CD4-positive, alpha-beta T cell treated with Interleukin-6 for 4 hours (primary cell): ENCODE measurements at regions not wholly inside any gene's neighbourhood (a gene's known extent, or its start where the extent isn't known, plus 50 kb on each side); places are given as distances from the start of the nearest gene placed in this dataset.

ENCODE experiments used
- DNase-seq: peaks from one replicate; pipeline ENCODE4 v3.0.0-alpha.2; 2020; ENCODE audit warnings: mixed read lengths

- no peak for DNase-seq
These were observed 273.7 kb downstream of the SOX9 start for GRCh38 chr17:72394531-72394930.

- no peak for DNase-seq
These were observed 275.3 kb downstream of the SOX9 start for GRCh38 chr17:72396121-72396520.

GRCh38 chr17:72397223-72397667, 276.4 kb downstream of the SOX9 start:
- DNase-seq, result no peak

GRCh38 chr17:72397687-72398086, 276.9 kb downstream of the SOX9 start:
- no peak for DNase-seq

GRCh38 chr17:72399023-72399607, 278.3 kb downstream of the SOX9 start:
- DNase-seq, result no peak

- no peak for DNase-seq
These were observed 279.0 kb downstream of the SOX9 start for GRCh38 chr17:72399608-72400487.

GRCh38 chr17:72400488-72400827, 279.6 kb downstream of the SOX9 start:
- DNase-seq, result no peak

GRCh38 chr17:72400863-72401262, 280.0 kb downstream of the SOX9 start:
- no peak for DNase-seq

- DNase-seq, result no peak
These were observed 281.3 kb downstream of the SOX9 start for GRCh38 chr17:72401883-72402726.

- DNase-seq, result no peak
These were observed 281.9 kb downstream of the SOX9 start for GRCh38 chr17:72402727-72403210.

- no peak for DNase-seq
These were observed 282.9 kb downstream of the SOX9 start for GRCh38 chr17:72403713-72404209.

GRCh38 chr17:72404872-72405271, 284.1 kb downstream of the SOX9 start:
- DNase-seq, result no peak

- no peak for DNase-seq
These were observed 284.9 kb downstream of the SOX9 start for GRCh38 chr17:72405662-72406230.

GRCh38 chr17:72406498-72406897, 285.7 kb downstream of the SOX9 start:
- DNase-seq, result no peak

GRCh38 chr17:72407336-72407909, 286.6 kb downstream of the SOX9 start:
- DNase-seq, result no peak

GRCh38 chr17:72407931-72408330, 287.1 kb downstream of the SOX9 start:
- DNase-seq, result no peak

GRCh38 chr17:72408641-72409040, 287.8 kb downstream of the SOX9 start:
- no peak for DNase-seq

- DNase-seq, result no peak
These were observed 288.7 kb downstream of the SOX9 start for GRCh38 chr17:72409405-72410002.

GRCh38 chr17:72411124-72411563, 290.3 kb downstream of the SOX9 start:
- DNase-seq, result no peak

GRCh38 chr17:72412650-72413076, 291.8 kb downstream of the SOX9 start:
- no peak for DNase-seq

- no peak for DNase-seq
These were observed 292.5 kb downstream of the SOX9 start for GRCh38 chr17:72413077-72414031.
